GM23338 (cell line): ENCODE measurements at regions not wholly inside any gene's neighbourhood (a gene's known extent, or its start where the extent isn't known, plus 50 kb on each side); places are given as distances from the start of the nearest gene placed in this dataset.

ENCODE experiments used
- ATAC-seq: fragments of 200-7000 bp; cut with Tn5 transposase; 3 replicates; pipeline ENCODE4 v1.9.1; 2020
- DNase-seq: peaks from one replicate; pipeline ENCODE4 v3.0.0-alpha.2; 2015; ENCODE audit warnings: low spot score
- H2AFZ ChIP-seq: fragments of 200-600 bp; sonication (generic); 2 replicates; pipeline ENCODE4 v1.8.0; 2016; ENCODE audit warnings: antibody characterized with exemption, mild to moderate bottlenecking, moderate library complexity
- H3F3A ChIP-seq: fragments of 200-600 bp; sonication (generic); replicated peaks from 2 replicates; pipeline ENCODE4 v1.8.0; 2017; ENCODE audit warnings: antibody characterized with exemption, mixed run types, low read depth
- H3K27ac ChIP-seq: fragments of 200-600 bp; sonication (generic); 2 replicates; pipeline ENCODE4 v1.6.1; 2016; ENCODE audit warnings: low read depth
- H3K27me3 ChIP-seq: fragments of 200-600 bp; sonication (generic); 2 replicates; pipeline ENCODE4 v1.8.0; 2016; ENCODE audit warnings: mild to moderate bottlenecking, mixed run types, moderate library complexity; ENCODE audit not compliant: insufficient read depth
- H3K36me3 ChIP-seq: fragments of 200-600 bp; sonication (generic); 2 replicates; pipeline ENCODE4 v1.8.0; 2016; ENCODE audit warnings: mild to moderate bottlenecking; ENCODE audit not compliant: insufficient read depth
- H3K4me1 ChIP-seq: fragments of 200-600 bp; sonication (generic); 2 replicates; pipeline ENCODE4 v1.8.0; 2016; ENCODE audit warnings: mild to moderate bottlenecking, moderate library complexity; ENCODE audit not compliant: insufficient read depth
- H3K4me2 ChIP-seq: fragments of 200-600 bp; sonication (generic); 2 replicates; pipeline ENCODE4 v1.7.1; 2017; ENCODE audit warnings: mixed run types
- H3K4me3 ChIP-seq: fragments of 200-600 bp; sonication (generic); 2 replicates; pipeline ENCODE4 v1.6.1; 2016; ENCODE audit warnings: mixed run types
- H3K79me2 ChIP-seq: fragments of 200-600 bp; sonication (generic); replicated peaks from 2 replicates; pipeline ENCODE4 v1.8.0; 2017; ENCODE audit warnings: mild to moderate bottlenecking; ENCODE audit not compliant: insufficient read depth
- H3K9me2 ChIP-seq: fragments of 200-600 bp; sonication (generic); 2 replicates; pipeline ENCODE4 v1.8.0; 2017; ENCODE audit not compliant: insufficient read depth
- H4K20me1 ChIP-seq: fragments of 200-600 bp; sonication (generic); replicated peaks from 2 replicates; pipeline ENCODE4 v1.8.0; 2017; ENCODE audit warnings: mild to moderate bottlenecking; ENCODE audit not compliant: insufficient read depth
- H3K27ac Mint-ChIP-seq: 2 replicates; pipeline ENCODE4 v1.8.0; 2020; ENCODE audit warnings: inconsistent platforms, mild to moderate bottlenecking, moderate library complexity, mixed read lengths
- H3K27me3 Mint-ChIP-seq: 3 replicates; pipeline ENCODE4 v1.8.0; 2022; ENCODE audit warnings: low read depth, mild to moderate bottlenecking, moderate library complexity, mixed read lengths, inconsistent platforms; ENCODE audit not compliant: insufficient read depth, poor library complexity
- H3K36me3 Mint-ChIP-seq: 3 replicates; pipeline ENCODE4 v1.8.0; 2021; ENCODE audit warnings: low read depth, mild to moderate bottlenecking, inconsistent platforms, moderate library complexity, mixed read lengths
- H3K4me1 Mint-ChIP-seq: 3 replicates; pipeline ENCODE4 v1.8.0; 2020; ENCODE audit warnings: mild to moderate bottlenecking, inconsistent platforms, mixed read lengths
- H3K4me3 Mint-ChIP-seq: 3 replicates; pipeline ENCODE4 v1.8.0; 2021; ENCODE audit warnings: moderate library complexity, mild to moderate bottlenecking, inconsistent platforms, mixed read lengths
- H3K9me3 Mint-ChIP-seq: 3 replicates; pipeline ENCODE4 v1.8.0; 2020; ENCODE audit warnings: moderate library complexity, mild to moderate bottlenecking, inconsistent platforms, mixed read lengths
- CREB1 ChIP-seq: fragments of 250-450 bp; sonication (Bioruptor Pico); IDR thresholded peaks from 2 replicates; pipeline ENCODE4 v1.5.0; 2020; ENCODE audit warnings: low read depth, mild to moderate bottlenecking, moderate library complexity
- ETS1 ChIP-seq: IDR thresholded peaks from 2 replicates; pipeline ENCODE4 v1.6.1; 2016; ENCODE audit warnings: antibody characterized with exemption
- EZH2 ChIP-seq: fragments of 200-600 bp; sonication (generic); IDR thresholded peaks from one replicate; pipeline ENCODE4 v1.8.0; 2017; ENCODE audit warnings: antibody characterized with exemption, mild to moderate bottlenecking, low read depth; ENCODE audit not compliant: unreplicated experiment
- EZH2phosphoT487 ChIP-seq: fragments of 200-600 bp; sonication (generic); IDR thresholded peaks from one replicate; pipeline ENCODE4 v1.8.1; 2018; ENCODE audit warnings: antibody characterized with exemption; ENCODE audit not compliant: unreplicated experiment
- JUNB ChIP-seq: IDR thresholded peaks from one replicate; pipeline ENCODE4 v1.6.1; 2016; ENCODE audit warnings: antibody characterized with exemption; ENCODE audit not compliant: unreplicated experiment
- NANOG ChIP-seq: IDR thresholded peaks from 2 replicates; pipeline ENCODE4 v1.6.1; 2016; ENCODE audit warnings: antibody characterized with exemption, borderline replicate concordance
- POLR2AphosphoS5 ChIP-seq: IDR thresholded peaks from 2 replicates; pipeline ENCODE4 v1.6.1; 2016; ENCODE audit warnings: antibody characterized with exemption, low read depth
- REST ChIP-seq: IDR thresholded peaks from one replicate; pipeline ENCODE4 v1.6.1; 2018; ENCODE audit warnings: antibody characterized with exemption; ENCODE audit not compliant: unreplicated experiment
- STAT1 ChIP-seq: IDR thresholded peaks from one replicate; pipeline ENCODE4 v1.6.1; 2016; ENCODE audit warnings: antibody characterized with exemption; ENCODE audit not compliant: unreplicated experiment
- ZNF331 ChIP-seq: fragments of 250-450 bp; sonication (Bioruptor Pico); IDR thresholded peaks from 2 replicates; pipeline ENCODE4 v1.5.0; 2020; ENCODE audit warnings: low read depth, mild to moderate bottlenecking, moderate library complexity
- ZNF462 ChIP-seq: fragments of 250-450 bp; sonication (Bioruptor Pico); IDR thresholded peaks from 2 replicates; pipeline ENCODE4 v1.5.0; 2020; ENCODE audit warnings: mild to moderate bottlenecking, moderate library complexity

GRCh38 chr9:111095441-111095840, 57.2 kb upstream of the LPAR1 start (continued):
- no peak for TF ChIP-seq ZNF462 (CRISPR knock-in tag)
- TF ChIP-seq STAT1, result no peak
- no peak for TF ChIP-seq JUNB
- TF ChIP-seq POLR2AphosphoS5, result no peak
- no peak for TF ChIP-seq EZH2phosphoT487
- TF ChIP-seq NANOG, result no peak

GRCh38 chr9:111094958-111095357, 56.7 kb upstream of the LPAR1 start:
- Mint-ChIP-seq H3K4me1 (peaks cover 55% of the 10 kb centered on the region), H3K27me3 (peaks cover 2% of the 10 kb centered on the region), H3K9me3 (no peaks in the 10 kb centered on the region), H3K36me3 (no peaks in the 10 kb centered on the region; the same call in 2 of the 3 replicates), H3K27ac (no peak overlapping the region), H3K4me3 (no peak overlapping the region)
- peak overlapping the region; percentile 42 for H3K4me2 ChIP-seq
- H3K4me1 ChIP-seq, result peaks cover 52% of the 10 kb centered on the region
- no peak for ATAC-seq
- peak overlapping the region; percentile 81; the same call in 1 of the 2 replicates for H2AFZ ChIP-seq
- no peaks in the 10 kb centered on the region for H3K36me3 ChIP-seq
- H3K27me3 ChIP-seq, result no peaks in the 10 kb centered on the region
- no peaks in the 10 kb centered on the region for H4K20me1 ChIP-seq
- no peak overlapping the region for H3K4me3 ChIP-seq
- no peaks in the 10 kb centered on the region for H3F3A ChIP-seq
- H3K9me2 ChIP-seq, result no peaks in the 10 kb centered on the region; the same call in 1 of the 2 replicates
- H3K27ac ChIP-seq, result no peak overlapping the region
- DNase-seq, result no peak
- no peaks in the 10 kb centered on the region for H3K79me2 ChIP-seq
- TF ChIP-seq STAT1 (no peak), JUNB (no peak), ETS1 (no peak), EZH2 (no peak), CREB1 (CRISPR knock-in tag) (no peak), ZNF331 (no peak), REST (no peak)
